ENCODE measurements at regions not wholly inside any gene's neighbourhood (a gene's known extent, or its start where the extent isn't known, plus 50 kb on each side); places are given as distances from the start of the nearest gene placed in this dataset.

DNA sequence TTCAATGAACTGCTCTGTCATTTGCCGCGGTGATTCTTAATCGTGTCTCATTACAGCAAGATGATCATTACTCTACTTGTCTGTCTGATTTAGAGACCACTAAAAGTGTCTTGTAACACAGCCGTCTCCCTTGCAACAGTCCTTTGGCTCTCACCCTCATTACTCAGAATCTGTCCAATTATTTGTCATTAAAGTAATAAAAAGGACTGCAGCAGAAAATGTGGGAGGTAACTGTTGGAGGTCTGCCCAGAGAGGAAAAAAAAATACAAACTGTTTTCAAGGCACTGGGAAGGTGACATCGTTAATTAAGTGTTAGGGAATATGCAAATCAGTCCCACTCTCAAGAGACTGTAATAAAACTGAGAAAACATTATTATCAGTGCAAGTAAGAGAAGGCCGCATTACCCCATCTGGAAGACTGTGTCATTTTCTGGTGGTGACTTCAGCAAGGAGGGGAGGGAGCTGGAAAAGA is 281.0 kb downstream of the RASEF start (continued):
- TF ChIP-seq GLIS1 (tag by site-specific recombination; IDR thresholded peaks at IDR 0.05) = peak; percentile 82
- TF ChIP-seq ZFP41 (tag by site-specific recombination; IDR thresholded peaks at IDR 0.05; ENCODE audit: borderline replicate concordance) = no peak
- TF ChIP-seq IKZF3 (tag by site-specific recombination; IDR thresholded peaks at IDR 0.05) = peak; percentile 84
- TF ChIP-seq ZXDB (tag by site-specific recombination; IDR thresholded peaks at IDR 0.05) = peak; percentile 67
- TF ChIP-seq KLF10 (tag by site-specific recombination; IDR thresholded peaks at IDR 0.05) = peak; percentile 43; the same call in 1 of the 2 replicates
- TF ChIP-seq ZNF223 (tag by site-specific recombination; IDR thresholded peaks at IDR 0.05) = no peak
- TF ChIP-seq, protein P1, sequence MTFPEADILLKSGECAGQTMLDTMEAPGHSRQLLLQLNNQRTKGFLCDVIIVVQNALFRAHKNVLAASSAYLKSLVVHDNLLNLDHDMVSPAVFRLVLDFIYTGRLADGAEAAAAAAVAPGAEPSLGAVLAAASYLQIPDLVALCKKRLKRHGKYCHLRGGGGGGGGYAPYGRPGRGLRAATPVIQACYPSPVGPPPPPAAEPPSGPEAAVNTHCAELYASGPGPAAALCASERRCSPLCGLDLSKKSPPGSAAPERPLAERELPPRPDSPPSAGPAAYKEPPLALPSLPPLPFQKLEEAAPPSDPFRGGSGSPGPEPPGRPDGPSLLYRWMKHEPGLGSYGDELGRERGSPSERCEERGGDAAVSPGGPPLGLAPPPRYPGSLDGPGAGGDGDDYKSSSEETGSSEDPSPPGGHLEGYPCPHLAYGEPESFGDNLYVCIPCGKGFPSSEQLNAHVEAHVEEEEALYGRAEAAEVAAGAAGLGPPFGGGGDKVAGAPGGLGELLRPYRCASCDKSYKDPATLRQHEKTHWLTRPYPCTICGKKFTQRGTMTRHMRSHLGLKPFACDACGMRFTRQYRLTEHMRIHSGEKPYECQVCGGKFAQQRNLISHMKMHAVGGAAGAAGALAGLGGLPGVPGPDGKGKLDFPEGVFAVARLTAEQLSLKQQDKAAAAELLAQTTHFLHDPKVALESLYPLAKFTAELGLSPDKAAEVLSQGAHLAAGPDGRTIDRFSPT (tag by site-specific recombination; IDR thresholded peaks at IDR 0.05) = peak; percentile 65; the same call in 1 of the 2 replicates
- TF ChIP-seq ZBTB17 (tag by site-specific recombination; IDR thresholded peaks at IDR 0.05) = peak; percentile 47
- TF ChIP-seq ZNF350 (tag by site-specific recombination; IDR thresholded peaks at IDR 0.05) = peak; percentile 89
- TF ChIP-seq KLF9 (tag by site-specific recombination; IDR thresholded peaks at IDR 0.05; ENCODE audit: low read depth) = 0 out of 2 replicates have a peak, but pooled peaks have one; percentile 11
- no peak for TF ChIP-seq MYNN (tag by site-specific recombination; IDR thresholded peaks at IDR 0.05; ENCODE audit: borderline replicate concordance)
- TF ChIP-seq ZNF391 (tag by site-specific recombination; IDR thresholded peaks at IDR 0.05; ENCODE audit: borderline replicate concordance, low read depth) = peak; percentile 47; the same call in 1 of the 2 replicates
- no peak for TF ChIP-seq ZNF785 (tag by site-specific recombination; IDR thresholded peaks at IDR 0.05)
- no peak for TF ChIP-seq ZNF274 (IDR thresholded peaks at IDR 0.05; ENCODE audit: low read length)
- no peak for TF ChIP-seq ZNF274 (tag by site-specific recombination; IDR thresholded peaks at IDR 0.05; ENCODE audit: borderline replicate concordance)
- no peak for TF ChIP-seq HOXD13 (CRISPR knock-in tag; IDR thresholded peaks at IDR 0.05; ENCODE audit: borderline replicate concordance)
- TF ChIP-seq ZNF626 (tag by site-specific recombination; IDR thresholded peaks at IDR 0.05) = 0 out of 2 replicates have a peak, but pooled peaks have one; percentile 13
- TF ChIP-seq SP3 (tag by site-specific recombination; IDR thresholded peaks at IDR 0.05) = no peak
- TF ChIP-seq, protein P2, sequence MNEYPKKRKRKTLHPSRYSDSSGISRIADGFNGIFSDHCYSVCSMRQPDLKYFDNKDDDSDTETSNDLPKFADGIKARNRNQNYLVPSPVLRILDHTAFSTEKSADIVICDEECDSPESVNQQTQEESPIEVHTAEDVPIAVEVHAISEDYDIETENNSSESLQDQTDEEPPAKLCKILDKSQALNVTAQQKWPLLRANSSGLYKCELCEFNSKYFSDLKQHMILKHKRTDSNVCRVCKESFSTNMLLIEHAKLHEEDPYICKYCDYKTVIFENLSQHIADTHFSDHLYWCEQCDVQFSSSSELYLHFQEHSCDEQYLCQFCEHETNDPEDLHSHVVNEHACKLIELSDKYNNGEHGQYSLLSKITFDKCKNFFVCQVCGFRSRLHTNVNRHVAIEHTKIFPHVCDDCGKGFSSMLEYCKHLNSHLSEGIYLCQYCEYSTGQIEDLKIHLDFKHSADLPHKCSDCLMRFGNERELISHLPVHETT (tag by site-specific recombination; IDR thresholded peaks at IDR 0.05) = 0 out of 2 replicates have a peak, but pooled peaks have one; percentile 24
- TF ChIP-seq, protein P3, sequence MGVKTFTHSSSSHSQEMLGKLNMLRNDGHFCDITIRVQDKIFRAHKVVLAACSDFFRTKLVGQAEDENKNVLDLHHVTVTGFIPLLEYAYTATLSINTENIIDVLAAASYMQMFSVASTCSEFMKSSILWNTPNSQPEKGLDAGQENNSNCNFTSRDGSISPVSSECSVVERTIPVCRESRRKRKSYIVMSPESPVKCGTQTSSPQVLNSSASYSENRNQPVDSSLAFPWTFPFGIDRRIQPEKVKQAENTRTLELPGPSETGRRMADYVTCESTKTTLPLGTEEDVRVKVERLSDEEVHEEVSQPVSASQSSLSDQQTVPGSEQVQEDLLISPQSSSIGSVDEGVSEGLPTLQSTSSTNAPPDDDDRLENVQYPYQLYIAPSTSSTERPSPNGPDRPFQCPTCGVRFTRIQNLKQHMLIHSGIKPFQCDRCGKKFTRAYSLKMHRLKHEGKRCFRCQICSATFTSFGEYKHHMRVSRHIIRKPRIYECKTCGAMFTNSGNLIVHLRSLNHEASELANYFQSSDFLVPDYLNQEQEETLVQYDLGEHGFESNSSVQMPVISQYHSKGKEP (tag by site-specific recombination; IDR thresholded peaks at IDR 0.05) = peak; percentile 93
- no peak for TF ChIP-seq ZFP3 (tag by site-specific recombination; IDR thresholded peaks at IDR 0.05; ENCODE audit: low read depth)
- peak; percentile 68 for TF ChIP-seq OSR2 (tag by site-specific recombination; IDR thresholded peaks at IDR 0.05)
- TF ChIP-seq, protein P4, sequence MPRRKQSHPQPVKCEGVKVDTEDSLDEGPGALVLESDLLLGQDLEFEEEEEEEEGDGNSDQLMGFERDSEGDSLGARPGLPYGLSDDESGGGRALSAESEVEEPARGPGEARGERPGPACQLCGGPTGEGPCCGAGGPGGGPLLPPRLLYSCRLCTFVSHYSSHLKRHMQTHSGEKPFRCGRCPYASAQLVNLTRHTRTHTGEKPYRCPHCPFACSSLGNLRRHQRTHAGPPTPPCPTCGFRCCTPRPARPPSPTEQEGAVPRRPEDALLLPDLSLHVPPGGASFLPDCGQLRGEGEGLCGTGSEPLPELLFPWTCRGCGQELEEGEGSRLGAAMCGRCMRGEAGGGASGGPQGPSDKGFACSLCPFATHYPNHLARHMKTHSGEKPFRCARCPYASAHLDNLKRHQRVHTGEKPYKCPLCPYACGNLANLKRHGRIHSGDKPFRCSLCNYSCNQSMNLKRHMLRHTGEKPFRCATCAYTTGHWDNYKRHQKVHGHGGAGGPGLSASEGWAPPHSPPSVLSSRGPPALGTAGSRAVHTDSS (tag by site-specific recombination; IDR thresholded peaks at IDR 0.05) = no peak
- no peak for TF ChIP-seq ZNF548 (tag by site-specific recombination; IDR thresholded peaks at IDR 0.05)
- TF ChIP-seq ZNF830 (tag by site-specific recombination; IDR thresholded peaks at IDR 0.05; ENCODE audit: low read depth) = no peak
- TF ChIP-seq ZNF266 (tag by site-specific recombination; IDR thresholded peaks at IDR 0.05; ENCODE audit: low read depth) = no peak
- TF ChIP-seq, protein P5, sequence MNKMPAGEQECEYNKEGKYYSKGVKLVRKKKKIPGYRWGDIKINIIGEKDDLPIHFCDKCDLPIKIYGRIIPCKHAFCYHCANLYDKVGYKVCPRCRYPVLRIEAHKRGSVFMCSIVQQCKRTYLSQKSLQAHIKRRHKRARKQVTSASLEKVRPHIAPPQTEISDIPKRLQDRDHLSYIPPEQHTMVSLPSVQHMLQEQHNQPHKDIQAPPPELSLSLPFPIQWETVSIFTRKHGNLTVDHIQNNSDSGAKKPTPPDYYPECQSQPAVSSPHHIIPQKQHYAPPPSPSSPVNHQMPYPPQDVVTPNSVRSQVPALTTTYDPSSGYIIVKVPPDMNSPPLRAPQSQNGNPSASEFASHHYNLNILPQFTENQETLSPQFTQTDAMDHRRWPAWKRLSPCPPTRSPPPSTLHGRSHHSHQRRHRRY (tag by site-specific recombination; IDR thresholded peaks at IDR 0.05) = no peak
